ENCODE measurements at regions not wholly inside any gene's neighbourhood (a gene's known extent, or its start where the extent isn't known, plus 50 kb on each side); places are given as distances from the start of the nearest gene placed in this dataset.

GRCh38 chr2:224320660-224321059, 81.2 kb downstream of the FAM124B start:
- no peaks in the 10 kb centered on the region for H4K20me1 ChIP-seq (ENCODE audit: control insufficient read depth, extremely low read depth, insufficient read depth, low read length)
- no peak for DNase-seq (ENCODE audit: low read depth, low spot score)
- dilution Hi-C loops (cut with MboI; ENCODE audit: extremely low pct_ligation_motif_present, low sequenced_read_pairs): no loop called here
- no peak overlapping the region for H3K4me2 ChIP-seq (ENCODE audit: control insufficient read depth, extremely low read depth, insufficient read depth, low read depth, low read length)
- H3K9me1 ChIP-seq (ENCODE audit: control insufficient read depth, extremely low read depth, insufficient read depth, low read length): no peaks in the 10 kb centered on the region
- H3K4me1 ChIP-seq (ENCODE audit: control insufficient read depth, extremely low read depth, insufficient read depth, low read length): no peaks in the 10 kb centered on the region
- H3K27me3 ChIP-seq (ENCODE audit: control insufficient read depth, extremely low read depth, insufficient read depth, low read length): peaks cover 22% of the 10 kb centered on the region
- H3K9me3 ChIP-seq (ENCODE audit: control insufficient read depth, low read depth, low read length): no peaks in the 10 kb centered on the region
- no peak overlapping the region for H2AFZ ChIP-seq (ENCODE audit: control insufficient read depth, low read length)
- no peak overlapping the region for H3K27ac ChIP-seq (ENCODE audit: control insufficient read depth, insufficient read depth, low read length)
- no peak overlapping the region for H3K4me3 ChIP-seq (ENCODE audit: control insufficient read depth in 2 of 3, extremely low read depth in 1 of 3, insufficient read depth in 2 of 3, low read depth in 1 of 3, low read length in 3 of 3)
- FAIRE-seq: no peak
- H3K79me2 ChIP-seq (ENCODE audit: control insufficient read depth, insufficient read depth, low read length): no peaks in the 10 kb centered on the region
- no peak overlapping the region for H3K9ac ChIP-seq (ENCODE audit: control insufficient read depth, extremely low read depth, insufficient read depth, low read length)
- no peaks in the 10 kb centered on the region for H3K36me3 ChIP-seq (ENCODE audit: control insufficient read depth in 2 of 2, extremely low read depth in 1 of 2, insufficient read depth in 2 of 2, low read length in 2 of 2)
- TF ChIP-seq EZH2 (IDR thresholded peaks at IDR 0.05; ENCODE audit: low read length) (no peak), CTCF (optimal IDR thresholded peaks at IDR 0.05 in 1 of 3, IDR thresholded peaks at IDR 0.05 in 1 of 3, conservative IDR thresholded peaks at IDR 0.05 in 1 of 3; ENCODE audit: extremely low read depth in 1 of 3, insufficient read depth in 2 of 3, low read length in 3 of 3) (no peak)

GRCh38 chr2:224319750-224320149, 82.2 kb downstream of the FAM124B start:
- Histone ChIP-seq H3K4me3 (ENCODE audit: control insufficient read depth in 2 of 3, extremely low read depth in 1 of 3, insufficient read depth in 2 of 3, low read depth in 1 of 3, low read length in 3 of 3) (no peak overlapping the region), H3K9me3 (ENCODE audit: control insufficient read depth, low read depth, low read length) (no peaks in the 10 kb centered on the region), H3K27me3 (ENCODE audit: control insufficient read depth, extremely low read depth, insufficient read depth, low read length) (peaks cover 22% of the 10 kb centered on the region), H3K27ac (ENCODE audit: control insufficient read depth, insufficient read depth, low read length) (no peak overlapping the region), H3K9me1 (ENCODE audit: control insufficient read depth, extremely low read depth, insufficient read depth, low read length) (no peaks in the 10 kb centered on the region), H3K79me2 (ENCODE audit: control insufficient read depth, insufficient read depth, low read length) (no peaks in the 10 kb centered on the region), H4K20me1 (ENCODE audit: control insufficient read depth, extremely low read depth, insufficient read depth, low read length) (no peaks in the 10 kb centered on the region), H3K36me3 (ENCODE audit: control insufficient read depth in 2 of 2, extremely low read depth in 1 of 2, insufficient read depth in 2 of 2, low read length in 2 of 2) (no peaks in the 10 kb centered on the region), H3K4me1 (ENCODE audit: control insufficient read depth, extremely low read depth, insufficient read depth, low read length) (no peaks in the 10 kb centered on the region), H3K9ac (ENCODE audit: control insufficient read depth, extremely low read depth, insufficient read depth, low read length) (no peak overlapping the region), H2AFZ (ENCODE audit: control insufficient read depth, low read length) (no peak overlapping the region), H3K4me2 (ENCODE audit: control insufficient read depth, extremely low read depth, insufficient read depth, low read depth, low read length) (no peak overlapping the region)
- no peak for TF ChIP-seq EZH2 (IDR thresholded peaks at IDR 0.05; ENCODE audit: low read length)
- no peak for TF ChIP-seq CTCF (optimal IDR thresholded peaks at IDR 0.05 in 1 of 3, IDR thresholded peaks at IDR 0.05 in 1 of 3, conservative IDR thresholded peaks at IDR 0.05 in 1 of 3; ENCODE audit: extremely low read depth in 1 of 3, insufficient read depth in 2 of 3, low read length in 3 of 3)
- FAIRE-seq (no peak), DNase-seq (ENCODE audit: low read depth, low spot score) (no peak)
- dilution Hi-C loops (cut with MboI; ENCODE audit: extremely low pct_ligation_motif_present, low sequenced_read_pairs): no loop called here
